K562 (cell line): ENCODE measurements at regions not wholly inside any gene's neighbourhood (a gene's known extent, or its start where the extent isn't known, plus 50 kb on each side); places are given as distances from the start of the nearest gene placed in this dataset.

Experiments used
- ATF7 ChIP-seq: fragments of 450-650 bp; IDR thresholded peaks from 2 replicates; pipeline ENCODE4 v1.7.1; 2014; ENCODE audit warnings: mild to moderate bottlenecking, moderate library complexity
- BRCA1 ChIP-seq, 2 experiments: fragments of 450-650 bp in 1 of 2; sonication (generic) in 1 of 2; formaldehyde crosslinking in 1 of 2; IDR thresholded peaks; 2 replicates each; pipeline versions ENCODE4 v1.5.0 to v1.6.1; 2017 to 2020; ENCODE audit warnings: mild to moderate bottlenecking in 1 of 2, missing genetic modification reagents in 1 of 2
- CBX2 ChIP-seq: fragments of 200-600 bp; sonication (generic); IDR thresholded peaks from one replicate; pipeline ENCODE4 v1.6.1; 2012; ENCODE audit warnings: mild to moderate bottlenecking, low read length, inconsistent platforms; ENCODE audit not compliant: insufficient read depth, poor library complexity, severe bottlenecking
- HDAC6 ChIP-seq: IDR thresholded peaks from 2 replicates; pipeline ENCODE4 v1.6.1; 2012; ENCODE audit warnings: low read depth, mild to moderate bottlenecking, control low read depth, inconsistent platforms, low read length, moderate library complexity
- MCM5 ChIP-seq: fragments of 450-650 bp; IDR thresholded peaks from 2 replicates; pipeline ENCODE4 v1.6.1; 2016; ENCODE audit warnings: low read depth
- NRF1 ChIP-seq, 2 experiments: fragments of 450-650 bp; IDR thresholded peaks in 1 of 2; conservative IDR thresholded peaks in 1 of 2; 2 replicates each; pipeline ENCODE4 v1.6.1; 2014; ENCODE audit warnings: mild to moderate bottlenecking in 2 of 2
- SMARCA4 ChIP-seq: fragments of 450-650 bp; IDR thresholded peaks from 2 replicates; pipeline ENCODE4 v1.6.1; 2016
- SPI1 ChIP-seq: IDR thresholded peaks from 2 replicates; pipeline ENCODE4 v1.6.1; 2011; ENCODE audit warnings: low read depth, low read length, control low read depth, borderline replicate concordance
- ZNF408 ChIP-seq: fragments of 250-450 bp; sonication (Bioruptor Pico); IDR thresholded peaks from 2 replicates; pipeline ENCODE4 v1.4.0; 2020; ENCODE audit warnings: low read depth, mild to moderate bottlenecking, moderate library complexity
- TF ChIP-seq, protein P1 (sequence below), 3 experiments: IDR thresholded peaks in 2 of 3; conservative IDR thresholded peaks in 1 of 3; 2 replicates each; pipeline ENCODE4 v1.5.1; 2011 to 2012; ENCODE audit warnings: low read length in 3 of 3, mild to moderate bottlenecking in 3 of 3, control low read depth in 2 of 3, improper control_type of control experiment in 1 of 3, inconsistent platforms in 1 of 3, low read depth in 1 of 3, mixed read lengths in 1 of 3, moderate library complexity in 1 of 3; ENCODE audit not compliant: insufficient read depth in 2 of 3
- TF ChIP-seq, protein P2 (sequence below): fragments of 450-650 bp; formaldehyde crosslinking; IDR thresholded peaks from 2 replicates; pipeline ENCODE4 v1.4.0; 2022; ENCODE audit warnings: missing genetic modification characterization
- TF ChIP-seq, protein P3 (sequence below): sonication (generic); formaldehyde crosslinking; IDR thresholded peaks from 2 replicates; pipeline ENCODE4 v1.8.0; 2022; ENCODE audit warnings: mild to moderate bottlenecking, low read depth, missing genetic modification reagents
- TF ChIP-seq, protein P4 (sequence below): conservative IDR thresholded peaks from 2 replicates; pipeline ENCODE4 v1.6.1; 2011; ENCODE audit warnings: low read depth, mild to moderate bottlenecking, low read length; ENCODE audit not compliant: control insufficient read depth
- TF ChIP-seq, protein P5 (sequence below): sonication (generic); formaldehyde crosslinking; IDR thresholded peaks from 2 replicates; pipeline ENCODE4 v1.4.0; 2020; ENCODE audit warnings: mild to moderate bottlenecking, missing genetic modification reagents

DNA sequence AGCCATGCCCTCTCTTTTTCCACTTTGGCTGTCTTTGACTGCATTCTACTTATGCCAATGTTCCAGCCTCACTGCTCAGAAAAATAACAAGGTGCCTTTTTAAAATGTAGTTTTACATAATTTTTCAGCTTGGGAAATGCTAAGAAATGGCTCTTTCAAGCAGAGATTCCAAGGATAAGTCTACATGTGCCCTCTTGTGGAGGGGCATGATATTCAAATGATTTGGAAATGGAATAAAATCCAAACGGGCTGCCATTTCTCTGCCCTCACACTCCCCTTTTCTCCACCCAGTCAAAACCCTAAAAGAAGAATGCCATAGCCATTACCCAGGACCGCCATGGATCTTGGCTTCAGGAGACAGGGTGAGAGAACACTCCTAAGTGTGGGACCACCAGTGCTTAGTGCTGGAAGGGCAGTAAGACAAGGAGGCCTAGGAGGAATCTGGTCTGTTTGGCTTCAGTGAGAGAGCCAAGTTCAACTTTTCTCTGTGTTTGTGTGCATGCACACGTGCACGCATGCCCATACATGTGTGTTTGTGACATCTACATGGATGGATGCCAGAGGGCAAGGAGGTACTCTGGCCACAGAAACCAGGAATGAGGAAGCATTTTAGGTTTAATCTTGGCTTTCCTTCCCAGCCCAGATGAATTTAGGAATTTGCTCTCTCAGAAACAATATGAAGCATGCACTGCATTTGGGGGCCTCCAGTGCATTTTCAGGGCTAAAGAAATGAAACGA, 174.0 kb upstream of the SLC14A2 start:
- TF ChIP-seq ZNF408 (no peak), MCM5 (no peak), NRF1 (conservative IDR thresholded peaks at IDR 0.05 in 1 of 2, IDR thresholded peaks at IDR 0.05 in 1 of 2) (no peak), SPI1 (no peak), BRCA1 (IDR thresholded peaks at IDR 0.05) (no peak), BRCA1 (CRISPR knock-in tag; IDR thresholded peaks at IDR 0.05) (no peak), CBX2 (no peak), HDAC6 (no peak), SMARCA4 (no peak), ATF7 (no peak)
- TF ChIP-seq, protein P1, sequence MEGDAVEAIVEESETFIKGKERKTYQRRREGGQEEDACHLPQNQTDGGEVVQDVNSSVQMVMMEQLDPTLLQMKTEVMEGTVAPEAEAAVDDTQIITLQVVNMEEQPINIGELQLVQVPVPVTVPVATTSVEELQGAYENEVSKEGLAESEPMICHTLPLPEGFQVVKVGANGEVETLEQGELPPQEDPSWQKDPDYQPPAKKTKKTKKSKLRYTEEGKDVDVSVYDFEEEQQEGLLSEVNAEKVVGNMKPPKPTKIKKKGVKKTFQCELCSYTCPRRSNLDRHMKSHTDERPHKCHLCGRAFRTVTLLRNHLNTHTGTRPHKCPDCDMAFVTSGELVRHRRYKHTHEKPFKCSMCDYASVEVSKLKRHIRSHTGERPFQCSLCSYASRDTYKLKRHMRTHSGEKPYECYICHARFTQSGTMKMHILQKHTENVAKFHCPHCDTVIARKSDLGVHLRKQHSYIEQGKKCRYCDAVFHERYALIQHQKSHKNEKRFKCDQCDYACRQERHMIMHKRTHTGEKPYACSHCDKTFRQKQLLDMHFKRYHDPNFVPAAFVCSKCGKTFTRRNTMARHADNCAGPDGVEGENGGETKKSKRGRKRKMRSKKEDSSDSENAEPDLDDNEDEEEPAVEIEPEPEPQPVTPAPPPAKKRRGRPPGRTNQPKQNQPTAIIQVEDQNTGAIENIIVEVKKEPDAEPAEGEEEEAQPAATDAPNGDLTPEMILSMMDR (IDR thresholded peaks at IDR 0.05 in 2 of 3, conservative IDR thresholded peaks at IDR 0.05 in 1 of 3; ENCODE audit: insufficient read depth in 2 of 3, low read depth in 1 of 3, low read length in 3 of 3), result peak in 1 of 3 experiments; percentile 26; a peak in 2 of 6 replicates
- TF ChIP-seq, protein P2, sequence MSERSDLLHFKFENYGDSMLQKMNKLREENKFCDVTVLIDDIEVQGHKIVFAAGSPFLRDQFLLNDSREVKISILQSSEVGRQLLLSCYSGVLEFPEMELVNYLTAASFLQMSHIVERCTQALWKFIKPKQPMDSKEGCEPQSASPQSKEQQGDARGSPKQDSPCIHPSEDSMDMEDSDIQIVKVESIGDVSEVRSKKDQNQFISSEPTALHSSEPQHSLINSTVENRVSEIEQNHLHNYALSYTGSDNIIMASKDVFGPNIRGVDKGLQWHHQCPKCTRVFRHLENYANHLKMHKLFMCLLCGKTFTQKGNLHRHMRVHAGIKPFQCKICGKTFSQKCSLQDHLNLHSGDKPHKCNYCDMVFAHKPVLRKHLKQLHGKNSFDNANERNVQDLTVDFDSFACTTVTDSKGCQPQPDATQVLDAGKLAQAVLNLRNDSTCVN, result no peak
- TF ChIP-seq, protein P3, sequence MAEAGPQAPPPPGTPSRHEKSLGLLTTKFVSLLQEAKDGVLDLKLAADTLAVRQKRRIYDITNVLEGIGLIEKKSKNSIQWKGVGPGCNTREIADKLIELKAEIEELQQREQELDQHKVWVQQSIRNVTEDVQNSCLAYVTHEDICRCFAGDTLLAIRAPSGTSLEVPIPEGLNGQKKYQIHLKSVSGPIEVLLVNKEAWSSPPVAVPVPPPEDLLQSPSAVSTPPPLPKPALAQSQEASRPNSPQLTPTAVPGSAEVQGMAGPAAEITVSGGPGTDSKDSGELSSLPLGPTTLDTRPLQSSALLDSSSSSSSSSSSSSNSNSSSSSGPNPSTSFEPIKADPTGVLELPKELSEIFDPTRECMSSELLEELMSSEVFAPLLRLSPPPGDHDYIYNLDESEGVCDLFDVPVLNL, result no peak
- TF ChIP-seq, protein P4, sequence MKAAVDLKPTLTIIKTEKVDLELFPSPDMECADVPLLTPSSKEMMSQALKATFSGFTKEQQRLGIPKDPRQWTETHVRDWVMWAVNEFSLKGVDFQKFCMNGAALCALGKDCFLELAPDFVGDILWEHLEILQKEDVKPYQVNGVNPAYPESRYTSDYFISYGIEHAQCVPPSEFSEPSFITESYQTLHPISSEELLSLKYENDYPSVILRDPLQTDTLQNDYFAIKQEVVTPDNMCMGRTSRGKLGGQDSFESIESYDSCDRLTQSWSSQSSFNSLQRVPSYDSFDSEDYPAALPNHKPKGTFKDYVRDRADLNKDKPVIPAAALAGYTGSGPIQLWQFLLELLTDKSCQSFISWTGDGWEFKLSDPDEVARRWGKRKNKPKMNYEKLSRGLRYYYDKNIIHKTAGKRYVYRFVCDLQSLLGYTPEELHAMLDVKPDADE, result no peak
- TF ChIP-seq, protein P5, sequence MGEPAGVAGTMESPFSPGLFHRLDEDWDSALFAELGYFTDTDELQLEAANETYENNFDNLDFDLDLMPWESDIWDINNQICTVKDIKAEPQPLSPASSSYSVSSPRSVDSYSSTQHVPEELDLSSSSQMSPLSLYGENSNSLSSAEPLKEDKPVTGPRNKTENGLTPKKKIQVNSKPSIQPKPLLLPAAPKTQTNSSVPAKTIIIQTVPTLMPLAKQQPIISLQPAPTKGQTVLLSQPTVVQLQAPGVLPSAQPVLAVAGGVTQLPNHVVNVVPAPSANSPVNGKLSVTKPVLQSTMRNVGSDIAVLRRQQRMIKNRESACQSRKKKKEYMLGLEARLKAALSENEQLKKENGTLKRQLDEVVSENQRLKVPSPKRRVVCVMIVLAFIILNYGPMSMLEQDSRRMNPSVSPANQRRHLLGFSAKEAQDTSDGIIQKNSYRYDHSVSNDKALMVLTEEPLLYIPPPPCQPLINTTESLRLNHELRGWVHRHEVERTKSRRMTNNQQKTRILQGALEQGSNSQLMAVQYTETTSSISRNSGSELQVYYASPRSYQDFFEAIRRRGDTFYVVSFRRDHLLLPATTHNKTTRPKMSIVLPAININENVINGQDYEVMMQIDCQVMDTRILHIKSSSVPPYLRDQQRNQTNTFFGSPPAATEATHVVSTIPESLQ (CRISPR knock-in tag), result no peak
